CD8-positive, alpha-beta memory T cell (primary cell): ENCODE measurements at regions not wholly inside any gene's neighbourhood (a gene's known extent, or its start where the extent isn't known, plus 50 kb on each side); places are given as distances from the start of the nearest gene placed in this dataset.
"Not testable (repeated sequence)": the region's sequence is repeated elsewhere in the genome, so short reads cannot be mapped to it uniquely, and the experiment has no call there.

ENCODE experiments used
- CTCF ChIA-PET: fragments of 350-600 bp; sonication (Branson Sonifier 250); formaldehyde crosslinking; loops from one replicate; lab custom pipeline; 2021; ENCODE audit warnings: antibody characterized with exemption; lab: Charles Lee
- POLR2A ChIA-PET: fragments of 350-600 bp; sonication (Branson Sonifier 250); formaldehyde crosslinking; loops from one replicate; lab custom pipeline; 2021; ENCODE audit warnings: antibody characterized with exemption; lab: Charles Lee
- DNase-seq, 5 donors: peaks; one replicate each; pipeline versions ENCODE4 v3.0.0 to v3.0.0-alpha.2; 2020 to 2022; ENCODE audit warnings: mixed read lengths in 1 of 5
- H3K27ac ChIP-seq: one replicate; pipeline ENCODE4 v1.7.0; 2013; ENCODE audit warnings: low read depth, mild to moderate bottlenecking, low read length, moderate library complexity
- H3K27me3 ChIP-seq: 2 replicates; pipeline ENCODE4 v1.7.0; 2013; ENCODE audit warnings: low read length, mild to moderate bottlenecking; ENCODE audit not compliant: insufficient read depth, poor library complexity, severe bottlenecking
- H3K36me3 ChIP-seq: 2 replicates; pipeline ENCODE4 v1.7.0; 2013; ENCODE audit warnings: mild to moderate bottlenecking, low read length, moderate library complexity; ENCODE audit not compliant: insufficient read depth
- H3K4me1 ChIP-seq: 2 replicates; pipeline ENCODE4 v1.7.0; 2013; ENCODE audit warnings: mild to moderate bottlenecking, low read length, moderate library complexity; ENCODE audit not compliant: insufficient read depth
- H3K4me3 ChIP-seq: 2 replicates; pipeline ENCODE4 v1.7.0; 2013; ENCODE audit warnings: mild to moderate bottlenecking, low read length
- H3K9me3 ChIP-seq: 2 replicates; pipeline ENCODE4 v1.7.0; 2013; ENCODE audit warnings: mild to moderate bottlenecking, low read length
- H3K27ac Mint-ChIP-seq, 8 donors: one replicate each; pipeline ENCODE4 v1.8.0; 2020 to 2021; ENCODE audit warnings: mixed read lengths in 8 of 8, mild to moderate bottlenecking in 6 of 8, inconsistent platforms in 3 of 8, moderate library complexity in 3 of 8
- H3K27me3 Mint-ChIP-seq, 2 donors: one replicate each; pipeline ENCODE4 v1.8.0; 2020 to 2021; ENCODE audit warnings: mixed read lengths in 2 of 2, mild to moderate bottlenecking in 1 of 2, moderate library complexity in 1 of 2
- H3K36me3 Mint-ChIP-seq, 3 donors: one replicate each; pipeline ENCODE4 v1.8.0; 2020 to 2021; ENCODE audit warnings: mixed read lengths in 3 of 3, inconsistent platforms in 1 of 3, mild to moderate bottlenecking in 1 of 3
- H3K4me1 Mint-ChIP-seq, 3 donors: one replicate each; pipeline ENCODE4 v1.8.0; 2020 to 2021; ENCODE audit warnings: mixed read lengths in 3 of 3, inconsistent platforms in 1 of 3, mild to moderate bottlenecking in 1 of 3
- H3K4me3 Mint-ChIP-seq, 7 donors: one replicate each; pipeline ENCODE4 v1.8.0; 2020 to 2021; ENCODE audit warnings: mixed read lengths in 7 of 7, mild to moderate bottlenecking in 6 of 7, moderate library complexity in 4 of 7, inconsistent platforms in 2 of 7
- H3K9me3 Mint-ChIP-seq, 5 donors: one replicate each; pipeline ENCODE4 v1.8.0; 2020 to 2022; ENCODE audit warnings: mixed read lengths in 5 of 5, mild to moderate bottlenecking in 3 of 5, moderate library complexity in 2 of 5, inconsistent platforms in 1 of 5

- DNase-seq, CTCF ChIA-PET, H3K27me3 ChIP-seq, H3K9me3 ChIP-seq, H3K4me1 ChIP-seq, H3K36me3 Mint-ChIP-seq, POLR2A ChIA-PET, H3K27ac ChIP-seq, H3K27ac Mint-ChIP-seq, H3K36me3 ChIP-seq, H3K27me3 Mint-ChIP-seq, H3K4me3 ChIP-seq, H3K4me1 Mint-ChIP-seq, H3K4me3 Mint-ChIP-seq: not testable (repeated sequence)
- peaks cover 2 to 22% (median 14%) of the 10 kb centered on the region in 5 donors for H3K9me3 Mint-ChIP-seq
Measured at GRCh38 chr13:89434624-89435023, 1763.5 kb downstream of the SLITRK5 start.

- no peak overlapping the region for H3K4me3 ChIP-seq
- Mint-ChIP-seq H3K4me3 (no peak overlapping the region), H3K36me3 (no peaks in the 10 kb centered on the region), H3K4me1 (no peaks in the 10 kb centered on the region), H3K27ac (no peak overlapping the region), H3K27me3 (no peaks in the 10 kb centered on the region), H3K9me3 (peaks cover 0 to 34% (median 2%) of the 10 kb centered on the region in 5 donors)
- no peak for DNase-seq
- ChIA-PET POLR2A (no interaction called here), CTCF (no interaction called here)
- H3K27me3 ChIP-seq, result no peaks in the 10 kb centered on the region
- no peak overlapping the region for H3K27ac ChIP-seq
- H3K36me3 ChIP-seq, result no peaks in the 10 kb centered on the region
- H3K9me3 ChIP-seq, result no peaks in the 10 kb centered on the region
- H3K4me1 ChIP-seq, result no peaks in the 10 kb centered on the region
Measured at GRCh38 chr13:89454681-89455080, 1783.5 kb downstream of the SLITRK5 start.

GRCh38 chr13:89455225-89455624, 1784.1 kb downstream of the SLITRK5 start:
- no peak for DNase-seq
- no peaks in the 10 kb centered on the region for H3K4me1 Mint-ChIP-seq
- Histone ChIP-seq H3K4me3 (no peak overlapping the region), H3K27me3 (no peaks in the 10 kb centered on the region), H3K9me3 (no peaks in the 10 kb centered on the region), H3K36me3 (no peaks in the 10 kb centered on the region), H3K4me1 (no peaks in the 10 kb centered on the region), H3K27ac (no peak overlapping the region)
- no peaks in the 10 kb centered on the region for H3K36me3 Mint-ChIP-seq
- peaks cover 0 to 40% (median 2%) of the 10 kb centered on the region in 5 donors for H3K9me3 Mint-ChIP-seq
- H3K27ac Mint-ChIP-seq, result no peak overlapping the region
- H3K27me3 Mint-ChIP-seq, result no peaks in the 10 kb centered on the region
- POLR2A ChIA-PET, result no interaction called here
- CTCF ChIA-PET, result no interaction called here
- H3K4me3 Mint-ChIP-seq, result no peak overlapping the region

GRCh38 chr13:89455741-89456140, 1784.6 kb downstream of the SLITRK5 start:
- ChIA-PET CTCF (no interaction called here), POLR2A (no interaction called here)
- Mint-ChIP-seq H3K27me3 (no peaks in the 10 kb centered on the region), H3K4me3 (no peak overlapping the region), H3K27ac (no peak overlapping the region), H3K9me3 (peaks cover 0 to 40% (median 3%) of the 10 kb centered on the region in 5 donors), H3K4me1 (no peaks in the 10 kb centered on the region), H3K36me3 (no peaks in the 10 kb centered on the region)
- no peak overlapping the region for H3K27ac ChIP-seq
- H3K36me3 ChIP-seq, result no peaks in the 10 kb centered on the region
- H3K9me3 ChIP-seq, result no peaks in the 10 kb centered on the region
- no peak overlapping the region for H3K4me3 ChIP-seq
- H3K27me3 ChIP-seq, result no peaks in the 10 kb centered on the region
- no peaks in the 10 kb centered on the region for H3K4me1 ChIP-seq
- no peak for DNase-seq

- H3K4me3 ChIP-seq, result no peak overlapping the region
- no peak overlapping the region for H3K27ac Mint-ChIP-seq
- H3K36me3 Mint-ChIP-seq, result no peaks in the 10 kb centered on the region
- no peaks in the 10 kb centered on the region for H3K27me3 ChIP-seq
- no peaks in the 10 kb centered on the region for H3K4me1 ChIP-seq
- H3K9me3 ChIP-seq, result no peaks in the 10 kb centered on the region
- no peak for DNase-seq
- CTCF ChIA-PET, result no interaction called here
- no peaks in the 10 kb centered on the region for H3K27me3 Mint-ChIP-seq
- H3K9me3 Mint-ChIP-seq, result peaks cover 0 to 29% (median 3%) of the 10 kb centered on the region in 5 donors
- no peaks in the 10 kb centered on the region for H3K4me1 Mint-ChIP-seq
- H3K27ac ChIP-seq, result no peak overlapping the region
- POLR2A ChIA-PET, result no interaction called here
- H3K4me3 Mint-ChIP-seq, result no peak overlapping the region
- no peaks in the 10 kb centered on the region for H3K36me3 ChIP-seq
Measured at GRCh38 chr13:89457977-89458376, 1786.8 kb downstream of the SLITRK5 start.

- no peaks in the 10 kb centered on the region for H3K4me1 ChIP-seq
- Mint-ChIP-seq H3K9me3 (peaks cover 0 to 26% (median 3%) of the 10 kb centered on the region in 5 donors), H3K27me3 (no peaks in the 10 kb centered on the region), H3K27ac (no peak overlapping the region), H3K4me1 (no peaks in the 10 kb centered on the region), H3K36me3 (no peaks in the 10 kb centered on the region), H3K4me3 (no peak overlapping the region)
- H3K4me3 ChIP-seq, result no peak overlapping the region
- ChIA-PET POLR2A (no interaction called here), CTCF (no interaction called here)
- no peaks in the 10 kb centered on the region for H3K36me3 ChIP-seq
- no peak overlapping the region for H3K27ac ChIP-seq
- no peak for DNase-seq
- H3K9me3 ChIP-seq, result no peaks in the 10 kb centered on the region
- H3K27me3 ChIP-seq, result no peaks in the 10 kb centered on the region
Measured at GRCh38 chr13:89458456-89458855, 1787.3 kb downstream of the SLITRK5 start.

- H3K27me3 ChIP-seq, POLR2A ChIA-PET, H3K4me1 Mint-ChIP-seq, H3K36me3 ChIP-seq, H3K4me3 ChIP-seq, H3K27me3 Mint-ChIP-seq, DNase-seq, CTCF ChIA-PET, H3K36me3 Mint-ChIP-seq, H3K4me3 Mint-ChIP-seq, H3K27ac ChIP-seq, H3K27ac Mint-ChIP-seq, H3K4me1 ChIP-seq, H3K9me3 ChIP-seq: not testable (repeated sequence)
- H3K9me3 Mint-ChIP-seq, result peaks cover 0 to 23% (median 3%) of the 10 kb centered on the region in 5 donors
Measured at GRCh38 chr13:89460895-89461294, 1789.7 kb downstream of the SLITRK5 start.

GRCh38 chr13:89465366-89465765, 1794.2 kb downstream of the SLITRK5 start:
- Histone ChIP-seq H3K27ac (no peak overlapping the region), H3K4me1 (no peaks in the 10 kb centered on the region), H3K27me3 (no peaks in the 10 kb centered on the region), H3K4me3 (no peak overlapping the region), H3K9me3 (no peaks in the 10 kb centered on the region), H3K36me3 (no peaks in the 10 kb centered on the region)
- H3K27me3 Mint-ChIP-seq, result no peaks in the 10 kb centered on the region
- H3K27ac Mint-ChIP-seq, result no peak overlapping the region
- H3K4me1 Mint-ChIP-seq, result no peaks in the 10 kb centered on the region
- ChIA-PET CTCF (no interaction called here), POLR2A (no interaction called here)
- H3K36me3 Mint-ChIP-seq, result no peaks in the 10 kb centered on the region
- DNase-seq, result no peak
- H3K4me3 Mint-ChIP-seq, result no peak overlapping the region
- H3K9me3 Mint-ChIP-seq, result peaks cover 0 to 9% (median 0%) of the 10 kb centered on the region in 5 donors

GRCh38 chr13:89468081-89468480, 1796.9 kb downstream of the SLITRK5 start:
- no peaks in the 10 kb centered on the region for H3K4me1 ChIP-seq
- ChIA-PET POLR2A (no interaction called here), CTCF (no interaction called here)
- Mint-ChIP-seq H3K9me3 (peaks cover 0 to 22% (median 2%) of the 10 kb centered on the region in 5 donors), H3K27me3 (no peaks in the 10 kb centered on the region), H3K36me3 (no peaks in the 10 kb centered on the region), H3K27ac (no peak overlapping the region), H3K4me3 (no peak overlapping the region), H3K4me1 (no peaks in the 10 kb centered on the region)
- DNase-seq, result no peak
- H3K4me3 ChIP-seq, result no peak overlapping the region
- no peaks in the 10 kb centered on the region for H3K9me3 ChIP-seq
- no peak overlapping the region for H3K27ac ChIP-seq
- no peaks in the 10 kb centered on the region for H3K27me3 ChIP-seq
- H3K36me3 ChIP-seq, result no peaks in the 10 kb centered on the region
